ENCODE measurements at regions not wholly inside any gene's neighbourhood (a gene's known extent, or its start where the extent isn't known, plus 50 kb on each side); places are given as distances from the start of the nearest gene placed in this dataset.
A peak's percentile ranks its signal among the peaks of the same experiment; 100 is the strongest.

DNA sequence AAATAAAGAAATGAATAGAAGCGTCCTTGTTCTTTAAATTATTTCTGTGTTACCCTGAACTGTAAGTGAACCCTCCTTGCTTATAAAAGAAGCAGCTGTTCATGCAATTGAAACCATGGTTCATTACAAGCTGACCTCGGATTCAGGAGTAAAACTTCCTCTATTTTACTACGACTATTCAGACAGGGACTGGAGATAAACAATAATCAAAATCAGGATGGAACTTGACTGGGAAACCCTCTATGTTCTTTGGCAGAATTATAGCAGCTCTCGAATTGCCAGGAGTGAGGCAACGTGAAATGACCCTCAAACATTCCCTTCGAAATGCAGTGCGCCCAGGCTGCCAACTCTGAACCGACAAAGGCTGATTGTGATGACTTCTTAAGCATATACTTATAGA, 172.1 kb downstream of the CYP26A1 start:
- Histone ChIP-seq H3K27me3 (ENCODE audit: control insufficient read depth, insufficient read depth, low read length) (no peaks in the 10 kb centered on the region), H3K79me2 (ENCODE audit: control insufficient read depth, insufficient read depth, low read length) (no peaks in the 10 kb centered on the region), H3K36me3 (ENCODE audit: control insufficient read depth, insufficient read depth, low read length) (no peaks in the 10 kb centered on the region), H3K4me1 (ENCODE audit: control insufficient read depth, extremely low read depth, insufficient read depth, low read length) (no peaks in the 10 kb centered on the region), H4K20me1 (ENCODE audit: control insufficient read depth, extremely low read depth, insufficient read depth, low read length) (no peaks in the 10 kb centered on the region), H3K9ac (ENCODE audit: insufficient read depth, low read length) (no peak overlapping the region), H2AFZ (ENCODE audit: low read length) (no peak overlapping the region), H3K9me3 (ENCODE audit: control insufficient read depth, insufficient read depth, low read depth, low read length) (no peaks in the 10 kb centered on the region), H3K4me3 (replicated peaks in 1 of 4; ENCODE audit: control extremely low read depth in 1 of 4, insufficient read depth in 1 of 4, low read depth in 3 of 4, low read length in 4 of 4) (no peak overlapping the region), H3K27ac (ENCODE audit: insufficient read depth, low read length) (no peak overlapping the region), H3K4me2 (ENCODE audit: extremely low read depth, insufficient read depth, low read length) (no peak overlapping the region)
- no peak for TF ChIP-seq EZH2 (IDR thresholded peaks at IDR 0.05; ENCODE audit: low read length, missing control alignments)
- TF ChIP-seq, protein P1, sequence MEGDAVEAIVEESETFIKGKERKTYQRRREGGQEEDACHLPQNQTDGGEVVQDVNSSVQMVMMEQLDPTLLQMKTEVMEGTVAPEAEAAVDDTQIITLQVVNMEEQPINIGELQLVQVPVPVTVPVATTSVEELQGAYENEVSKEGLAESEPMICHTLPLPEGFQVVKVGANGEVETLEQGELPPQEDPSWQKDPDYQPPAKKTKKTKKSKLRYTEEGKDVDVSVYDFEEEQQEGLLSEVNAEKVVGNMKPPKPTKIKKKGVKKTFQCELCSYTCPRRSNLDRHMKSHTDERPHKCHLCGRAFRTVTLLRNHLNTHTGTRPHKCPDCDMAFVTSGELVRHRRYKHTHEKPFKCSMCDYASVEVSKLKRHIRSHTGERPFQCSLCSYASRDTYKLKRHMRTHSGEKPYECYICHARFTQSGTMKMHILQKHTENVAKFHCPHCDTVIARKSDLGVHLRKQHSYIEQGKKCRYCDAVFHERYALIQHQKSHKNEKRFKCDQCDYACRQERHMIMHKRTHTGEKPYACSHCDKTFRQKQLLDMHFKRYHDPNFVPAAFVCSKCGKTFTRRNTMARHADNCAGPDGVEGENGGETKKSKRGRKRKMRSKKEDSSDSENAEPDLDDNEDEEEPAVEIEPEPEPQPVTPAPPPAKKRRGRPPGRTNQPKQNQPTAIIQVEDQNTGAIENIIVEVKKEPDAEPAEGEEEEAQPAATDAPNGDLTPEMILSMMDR (conservative IDR thresholded peaks at IDR 0.05 in 1 of 2, IDR thresholded peaks at IDR 0.05 in 1 of 2; ENCODE audit: low read depth in 1 of 2, low read length in 2 of 2), result no peak
- peak in 1 of 2 donors; percentile 14 for DNase-seq (ENCODE audit: low read depth in 2 of 2)

DNA sequence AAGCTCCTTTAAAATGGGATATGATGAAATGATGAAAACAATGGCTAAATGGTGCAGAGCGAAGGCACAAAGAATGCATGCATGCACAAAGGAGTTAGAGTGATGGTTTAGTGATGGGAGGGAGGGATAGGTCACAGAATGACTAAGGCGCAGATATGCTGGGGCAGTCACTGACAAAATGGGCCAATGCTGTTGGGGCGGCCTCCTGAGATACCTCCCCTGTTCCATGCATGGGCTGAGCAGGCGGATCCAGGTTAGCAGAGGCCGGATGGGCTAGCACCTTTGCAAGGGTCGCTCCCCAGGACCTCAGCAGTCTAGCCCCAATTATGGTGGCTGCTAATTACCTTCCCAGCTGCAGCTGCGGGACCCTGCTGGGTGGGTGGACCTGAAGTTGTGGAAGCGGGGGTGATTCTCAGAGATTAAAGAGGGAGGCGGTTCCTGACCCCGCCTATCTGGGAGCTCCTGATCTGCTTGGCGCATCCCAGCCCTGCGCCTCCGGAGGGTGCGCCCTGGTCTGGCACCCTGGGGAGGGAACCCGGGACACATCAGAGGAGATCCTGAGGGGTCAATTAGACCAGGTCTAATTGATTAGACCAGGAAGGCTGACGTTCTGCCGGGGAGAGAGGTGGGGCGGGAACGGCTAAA, 175.0 kb downstream of the CYP26A1 start:
- no peaks in the 10 kb centered on the region for H3K9me3 ChIP-seq (ENCODE audit: control insufficient read depth, insufficient read depth, low read depth, low read length)
- no peak overlapping the region for H2AFZ ChIP-seq (ENCODE audit: low read length)
- TF ChIP-seq EZH2 (IDR thresholded peaks at IDR 0.05; ENCODE audit: low read length, missing control alignments), result no peak
- TF ChIP-seq, protein P1 (conservative IDR thresholded peaks at IDR 0.05 in 1 of 2, IDR thresholded peaks at IDR 0.05 in 1 of 2; ENCODE audit: low read depth in 1 of 2, low read length in 2 of 2), result no peak

DNA sequence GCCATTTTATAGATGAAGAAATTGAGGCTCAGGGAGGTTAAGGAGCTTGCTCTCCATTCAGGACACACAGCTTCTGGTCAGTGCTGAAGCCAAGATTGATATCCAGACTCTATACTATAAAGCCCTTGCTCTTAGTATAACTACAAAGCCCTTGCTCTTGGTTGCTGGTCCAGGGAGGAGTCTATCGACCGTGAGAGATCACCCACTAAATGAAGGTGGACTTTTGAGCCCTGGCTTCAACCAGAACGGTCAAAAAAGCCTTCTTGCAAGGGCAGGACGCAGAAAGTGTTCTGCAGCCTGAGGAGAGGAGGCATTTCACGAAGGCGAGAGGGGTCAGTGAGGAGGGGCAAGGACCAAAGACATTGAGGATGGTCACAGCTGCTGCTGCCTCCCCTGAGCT, 176.3 kb downstream of the CYP26A1 start:
- no peak for DNase-seq (ENCODE audit: low read depth in 2 of 2)
- TF ChIP-seq, protein P1 (conservative IDR thresholded peaks at IDR 0.05 in 1 of 2, IDR thresholded peaks at IDR 0.05 in 1 of 2; ENCODE audit: low read depth in 1 of 2, low read length in 2 of 2), result no peak
- no peak for TF ChIP-seq EZH2 (IDR thresholded peaks at IDR 0.05; ENCODE audit: low read length, missing control alignments)
- H3K27ac ChIP-seq (ENCODE audit: insufficient read depth, low read length), result no peak overlapping the region

More for the DNA sequence above, 175.0 kb downstream of the CYP26A1 start:
- no peaks in the 10 kb centered on the region for H3K27me3 ChIP-seq (ENCODE audit: control insufficient read depth, insufficient read depth, low read length)
- no peaks in the 10 kb centered on the region for H3K79me2 ChIP-seq (ENCODE audit: control insufficient read depth, insufficient read depth, low read length)
- H4K20me1 ChIP-seq (ENCODE audit: control insufficient read depth, extremely low read depth, insufficient read depth, low read length), result no peaks in the 10 kb centered on the region
- no peaks in the 10 kb centered on the region for H3K4me1 ChIP-seq (ENCODE audit: control insufficient read depth, extremely low read depth, insufficient read depth, low read length)
- no peak for DNase-seq (ENCODE audit: low read depth in 2 of 2)
- no peak overlapping the region for H3K4me2 ChIP-seq (ENCODE audit: extremely low read depth, insufficient read depth, low read length)
- H3K9ac ChIP-seq (ENCODE audit: insufficient read depth, low read length), result no peak overlapping the region
- H3K4me3 ChIP-seq (replicated peaks in 1 of 4; ENCODE audit: control extremely low read depth in 1 of 4, insufficient read depth in 1 of 4, low read depth in 3 of 4, low read length in 4 of 4), result no peak overlapping the region
- no peaks in the 10 kb centered on the region for H3K36me3 ChIP-seq (ENCODE audit: control insufficient read depth, insufficient read depth, low read length)
- no peak overlapping the region for H3K27ac ChIP-seq (ENCODE audit: insufficient read depth, low read length)

More for the DNA sequence above, 176.3 kb downstream of the CYP26A1 start:
- Histone ChIP-seq H3K4me1 (ENCODE audit: control insufficient read depth, extremely low read depth, insufficient read depth, low read length) (no peaks in the 10 kb centered on the region), H3K27me3 (ENCODE audit: control insufficient read depth, insufficient read depth, low read length) (no peaks in the 10 kb centered on the region), H3K4me2 (ENCODE audit: extremely low read depth, insufficient read depth, low read length) (no peak overlapping the region), H3K4me3 (replicated peaks in 1 of 4; ENCODE audit: control extremely low read depth in 1 of 4, insufficient read depth in 1 of 4, low read depth in 3 of 4, low read length in 4 of 4) (no peak overlapping the region), H3K9me3 (ENCODE audit: control insufficient read depth, insufficient read depth, low read depth, low read length) (no peaks in the 10 kb centered on the region), H2AFZ (ENCODE audit: low read length) (no peak overlapping the region), H3K36me3 (ENCODE audit: control insufficient read depth, insufficient read depth, low read length) (no peaks in the 10 kb centered on the region), H4K20me1 (ENCODE audit: control insufficient read depth, extremely low read depth, insufficient read depth, low read length) (no peaks in the 10 kb centered on the region), H3K79me2 (ENCODE audit: control insufficient read depth, insufficient read depth, low read length) (no peaks in the 10 kb centered on the region), H3K9ac (ENCODE audit: insufficient read depth, low read length) (no peak overlapping the region)
